ENCODE measurements at regions not wholly inside any gene's neighbourhood (a gene's known extent, or its start where the extent isn't known, plus 50 kb on each side); places are given as distances from the start of the nearest gene placed in this dataset.

DNA sequence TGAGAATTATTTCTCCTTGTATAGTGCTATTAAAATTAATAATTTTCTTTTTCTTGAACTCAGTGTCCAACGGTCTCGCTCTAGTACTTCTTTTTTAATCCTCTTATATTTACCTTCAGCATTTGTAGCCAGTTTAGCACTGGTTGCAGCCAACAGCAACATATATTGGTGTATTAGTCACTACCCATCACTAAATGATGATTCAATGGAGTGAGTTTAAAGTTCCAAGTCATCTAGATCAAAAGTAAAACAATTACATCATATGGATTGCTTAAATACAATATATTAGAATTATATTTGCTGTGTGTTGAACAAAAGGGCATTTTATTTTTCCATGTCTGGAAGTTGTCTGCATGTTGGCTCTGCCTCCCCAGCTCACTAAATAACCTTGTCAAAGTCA lies 591.8 kb downstream of the ADGRL2 start:
- intact Hi-C loops (cut with DNase I) = no loop called here

GRCh38 chr1:82391712-82392111 lies 591.0 kb downstream of the ADGRL2 start:
- intact Hi-C loops (cut with DNase I) = no loop called here
- 95 to 100% methylated on average over 2 of the region's 2 CpGs for WGBS, 2 donors
- H3K4me3 ChIP-seq = no peak overlapping the region
- no peaks in the 10 kb centered on the region for H3K4me1 ChIP-seq
- ATAC-seq (no peak), DNase-seq (no peak)
- H3K36me3 ChIP-seq = no peaks in the 10 kb centered on the region
- H3K27ac ChIP-seq = no peak overlapping the region
- no peaks in the 10 kb centered on the region for H3K9me3 ChIP-seq
- no peak for TF ChIP-seq CTCF (IDR thresholded peaks at IDR 0.05)
- no peaks in the 10 kb centered on the region for H3K27me3 ChIP-seq

More for the DNA sequence above, 591.8 kb downstream of the ADGRL2 start:
- no peak for TF ChIP-seq CTCF (IDR thresholded peaks at IDR 0.05)
- H3K9me3 ChIP-seq = no peaks in the 10 kb centered on the region
- no peak overlapping the region for H3K27ac ChIP-seq
- DNase-seq (no peak), ATAC-seq (no peak)
- no peaks in the 10 kb centered on the region for H3K36me3 ChIP-seq
- WGBS, 2 donors = 95 to 99% methylated on average over 2 of the region's 2 CpGs
- no peak overlapping the region for H3K4me3 ChIP-seq
- H3K4me1 ChIP-seq = no peaks in the 10 kb centered on the region
- no peaks in the 10 kb centered on the region for H3K27me3 ChIP-seq

DNA sequence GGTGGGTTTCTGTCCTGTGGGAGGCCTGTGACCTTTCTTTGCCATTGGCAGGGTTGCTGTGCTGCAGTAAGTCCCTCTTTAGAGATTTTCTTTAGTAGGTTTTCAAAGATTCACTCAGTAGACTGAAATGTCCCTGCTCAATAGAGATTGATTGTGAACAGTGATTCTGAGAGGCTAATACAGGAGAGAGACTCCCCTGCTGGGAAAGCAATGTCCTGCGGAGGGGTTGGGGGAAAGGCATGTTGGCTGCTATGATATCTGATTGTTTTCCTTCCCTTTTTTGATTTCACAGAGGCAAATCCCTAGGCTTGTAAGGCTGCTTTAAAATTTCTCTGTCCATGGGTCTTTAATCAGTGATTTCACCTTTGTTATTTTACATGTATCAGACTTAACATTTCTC lies 589.9 kb downstream of the ADGRL2 start:
- ATAC-seq (no peak), DNase-seq (no peak)
- Histone ChIP-seq H3K4me1 (no peaks in the 10 kb centered on the region), H3K27me3 (no peaks in the 10 kb centered on the region), H3K4me3 (no peak overlapping the region), H3K36me3 (no peaks in the 10 kb centered on the region), H3K9me3 (no peaks in the 10 kb centered on the region), H3K27ac (no peak overlapping the region)
- no peak for TF ChIP-seq CTCF (IDR thresholded peaks at IDR 0.05)
- WGBS, 2 donors = 50 to 58% methylated on average over 1 of the region's 1 CpG
- intact Hi-C loops (cut with DNase I) = no loop called here

DNA sequence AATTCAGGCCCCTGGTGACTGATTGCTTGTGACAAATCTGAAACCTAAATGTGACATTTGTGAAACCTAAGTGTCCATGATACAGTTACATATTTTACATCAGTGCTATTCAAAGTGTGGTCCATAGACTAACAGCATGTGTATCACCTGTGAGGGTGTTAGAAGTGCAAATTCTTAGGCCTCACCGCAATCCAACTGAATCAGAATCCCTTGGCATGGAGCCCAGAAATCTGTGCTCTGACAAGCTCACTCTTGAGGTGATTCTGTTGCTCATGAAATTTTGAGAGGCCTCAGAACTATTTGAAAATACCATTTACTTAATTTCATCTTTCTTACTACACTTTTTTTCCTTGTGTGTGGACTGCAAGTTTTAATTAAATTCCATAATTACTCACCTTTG lies 587.9 kb downstream of the ADGRL2 start:
- H3K27ac ChIP-seq = no peak overlapping the region
- H3K9me3 ChIP-seq = no peaks in the 10 kb centered on the region
- H3K4me1 ChIP-seq = no peaks in the 10 kb centered on the region
- ATAC-seq (no peak), DNase-seq (no peak)
- H3K36me3 ChIP-seq = no peaks in the 10 kb centered on the region
- WGBS, 2 donors = 40 to 49% methylated on average over 1 of the region's 1 CpG
- H3K27me3 ChIP-seq = no peaks in the 10 kb centered on the region
- H3K4me3 ChIP-seq = no peak overlapping the region
- TF ChIP-seq CTCF (IDR thresholded peaks at IDR 0.05) = no peak
- intact Hi-C loops (cut with DNase I) = loop anchor here in 1 of 10 donors (5.0 kb wide), 1 partner anchor 41 kb away; no protein-coding TSS in a partner anchor

DNA sequence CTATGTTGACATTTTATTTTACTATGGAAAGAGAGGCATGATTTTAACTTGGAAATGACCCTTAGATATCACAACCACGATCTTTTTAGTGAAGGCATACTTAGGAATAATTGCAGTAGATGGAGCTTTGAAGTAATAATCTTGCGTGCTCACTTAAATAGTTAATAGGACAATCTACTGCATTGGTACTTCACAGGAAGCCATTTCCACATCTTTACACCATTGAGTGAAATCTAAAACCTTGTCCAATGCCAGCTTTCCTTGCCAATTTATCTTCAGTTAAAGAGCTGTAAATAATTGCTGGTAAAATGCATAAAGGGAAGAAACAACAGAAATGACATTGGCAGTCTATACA lies 586.3 kb downstream of the ADGRL2 start:
- no peaks in the 10 kb centered on the region for H3K36me3 ChIP-seq
- intact Hi-C loops (cut with DNase I) = loop anchor here in 1 of 10 donors (5.0 kb wide), 1 partner anchor 40 kb away; no protein-coding TSS in a partner anchor
- no peak for TF ChIP-seq CTCF (IDR thresholded peaks at IDR 0.05)
- no peak overlapping the region for H3K27ac ChIP-seq
- DNase-seq = no peak
- no peaks in the 10 kb centered on the region for H3K9me3 ChIP-seq
- ATAC-seq = no peak
- 86 to 90% methylated on average over 2 of the region's 2 CpGs for WGBS, 2 donors
- no peaks in the 10 kb centered on the region for H3K4me1 ChIP-seq
- no peaks in the 10 kb centered on the region for H3K27me3 ChIP-seq
- no peak overlapping the region for H3K4me3 ChIP-seq
